ENCODE measurements at regions not wholly inside any gene's neighbourhood (a gene's known extent, or its start where the extent isn't known, plus 50 kb on each side); places are given as distances from the start of the nearest gene placed in this dataset.

- no peaks in the 10 kb centered on the region for H3K4me1 ChIP-seq
- no peaks in the 10 kb centered on the region for H3K9me3 ChIP-seq
- DNase-seq, result no peak
- WGBS, 2 donors, result 68 to 90% methylated on average over 1 of the region's 1 CpG
- intact Hi-C loops (cut with DNase I), result no loop called here
- no peak overlapping the region for H3K27ac ChIP-seq
- no peaks in the 10 kb centered on the region for H3K27me3 ChIP-seq
- H3K36me3 ChIP-seq, result no peaks in the 10 kb centered on the region
- no peak for TF ChIP-seq POLR2A (IDR thresholded peaks at IDR 0.05)
- TF ChIP-seq, protein P1, sequence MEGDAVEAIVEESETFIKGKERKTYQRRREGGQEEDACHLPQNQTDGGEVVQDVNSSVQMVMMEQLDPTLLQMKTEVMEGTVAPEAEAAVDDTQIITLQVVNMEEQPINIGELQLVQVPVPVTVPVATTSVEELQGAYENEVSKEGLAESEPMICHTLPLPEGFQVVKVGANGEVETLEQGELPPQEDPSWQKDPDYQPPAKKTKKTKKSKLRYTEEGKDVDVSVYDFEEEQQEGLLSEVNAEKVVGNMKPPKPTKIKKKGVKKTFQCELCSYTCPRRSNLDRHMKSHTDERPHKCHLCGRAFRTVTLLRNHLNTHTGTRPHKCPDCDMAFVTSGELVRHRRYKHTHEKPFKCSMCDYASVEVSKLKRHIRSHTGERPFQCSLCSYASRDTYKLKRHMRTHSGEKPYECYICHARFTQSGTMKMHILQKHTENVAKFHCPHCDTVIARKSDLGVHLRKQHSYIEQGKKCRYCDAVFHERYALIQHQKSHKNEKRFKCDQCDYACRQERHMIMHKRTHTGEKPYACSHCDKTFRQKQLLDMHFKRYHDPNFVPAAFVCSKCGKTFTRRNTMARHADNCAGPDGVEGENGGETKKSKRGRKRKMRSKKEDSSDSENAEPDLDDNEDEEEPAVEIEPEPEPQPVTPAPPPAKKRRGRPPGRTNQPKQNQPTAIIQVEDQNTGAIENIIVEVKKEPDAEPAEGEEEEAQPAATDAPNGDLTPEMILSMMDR (IDR thresholded peaks at IDR 0.05), result no peak
- no peak overlapping the region for H3K4me3 ChIP-seq
Observed at GRCh38 chr13:34637138-34637537, 304.9 kb upstream of the NBEA start.

DNA sequence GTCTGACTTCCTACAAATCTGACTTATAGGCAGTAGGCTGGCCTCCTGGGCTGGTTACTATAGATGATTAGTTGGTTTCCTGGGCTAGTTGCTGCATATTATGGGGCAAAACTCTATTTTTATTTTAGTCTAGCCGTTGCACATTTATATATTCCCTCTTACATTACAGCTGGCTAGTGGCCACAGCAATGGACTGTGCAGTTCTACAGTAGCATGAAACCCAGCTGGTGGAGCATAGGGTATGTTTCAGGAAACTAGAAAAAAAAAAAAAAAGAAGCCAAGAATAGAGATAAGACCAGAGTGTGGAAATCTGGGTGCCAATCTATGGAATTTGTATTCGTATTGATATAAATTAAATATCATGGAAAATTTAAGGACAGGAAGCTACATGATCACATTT is 304.4 kb upstream of the NBEA start:
- TF ChIP-seq, protein P1 (IDR thresholded peaks at IDR 0.05), result no peak
- no peak for TF ChIP-seq POLR2A (IDR thresholded peaks at IDR 0.05)
- intact Hi-C loops (cut with DNase I), result no loop called here
- Histone ChIP-seq H3K27ac (no peak overlapping the region), H3K36me3 (no peaks in the 10 kb centered on the region), H3K4me3 (no peak overlapping the region), H3K9me3 (no peaks in the 10 kb centered on the region), H3K4me1 (no peaks in the 10 kb centered on the region), H3K27me3 (no peaks in the 10 kb centered on the region)
- no peak for DNase-seq
- WGBS, 2 donors, result 83 to 87% methylated on average over 2 of the region's 2 CpGs

- H3K27ac ChIP-seq, result no peak overlapping the region
- H3K4me1 ChIP-seq, result no peaks in the 10 kb centered on the region
- H3K36me3 ChIP-seq, result no peaks in the 10 kb centered on the region
- H3K27me3 ChIP-seq, result no peaks in the 10 kb centered on the region
- intact Hi-C loops (cut with DNase I), result no loop called here
- H3K9me3 ChIP-seq, result no peaks in the 10 kb centered on the region
- WGBS, 2 donors, result 73 to 82% methylated on average over 2 of the region's 2 CpGs
- no peak for TF ChIP-seq POLR2A (IDR thresholded peaks at IDR 0.05)
- TF ChIP-seq, protein P1 (IDR thresholded peaks at IDR 0.05), result no peak
- DNase-seq, result no peak
- H3K4me3 ChIP-seq, result no peak overlapping the region
Observed at GRCh38 chr13:34638897-34639296, 303.2 kb upstream of the NBEA start.

DNA sequence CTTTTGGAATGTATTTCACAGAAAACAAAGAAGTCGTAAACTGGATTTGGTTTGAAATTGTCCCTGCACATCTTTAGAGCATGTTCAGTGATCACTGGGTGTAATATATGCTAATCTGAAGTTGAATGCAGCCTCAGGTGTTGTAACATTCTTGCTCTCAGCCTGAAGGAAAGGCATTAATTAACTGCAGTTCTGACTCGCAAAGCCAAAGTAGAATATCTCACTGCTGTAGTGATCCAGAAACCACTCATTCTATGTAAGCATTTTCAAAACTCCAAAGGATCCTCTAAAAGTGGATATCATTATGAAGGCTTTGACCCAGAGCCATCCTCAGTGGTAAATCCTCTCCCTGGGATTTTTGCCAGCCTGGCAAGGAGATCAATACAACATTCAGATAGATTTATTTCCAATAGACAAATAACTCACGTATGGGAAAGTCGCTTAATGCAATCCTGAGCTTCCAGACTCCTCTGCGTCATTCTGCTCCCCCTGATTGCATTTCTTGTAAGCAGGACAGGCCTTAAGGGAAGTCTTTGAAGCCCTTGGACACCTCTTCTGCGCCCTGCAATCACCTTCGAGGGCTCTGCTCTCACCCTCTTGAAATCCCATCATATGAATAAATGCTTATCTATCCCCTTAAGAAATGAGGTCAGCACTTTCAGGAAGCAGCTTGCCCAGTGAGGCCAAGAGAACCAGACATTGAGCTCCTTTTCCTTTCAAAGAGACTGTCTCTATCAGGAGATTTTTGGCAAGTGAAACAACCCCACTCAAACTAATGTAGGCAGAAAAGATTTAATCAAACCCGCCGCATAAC is 301.7 kb upstream of the NBEA start:
- 78 to 80% methylated on average over 9 of the region's 9 CpGs for WGBS, 2 donors
- Histone ChIP-seq H3K27me3 (no peaks in the 10 kb centered on the region), H3K9me3 (no peaks in the 10 kb centered on the region), H3K27ac (no peak overlapping the region), H3K36me3 (no peaks in the 10 kb centered on the region), H3K4me1 (no peaks in the 10 kb centered on the region), H3K4me3 (no peak overlapping the region)
- TF ChIP-seq, protein P1 (IDR thresholded peaks at IDR 0.05), result no peak
- TF ChIP-seq POLR2A (IDR thresholded peaks at IDR 0.05), result no peak
- no peak for DNase-seq
- intact Hi-C loops (cut with DNase I), result no loop called here

DNA sequence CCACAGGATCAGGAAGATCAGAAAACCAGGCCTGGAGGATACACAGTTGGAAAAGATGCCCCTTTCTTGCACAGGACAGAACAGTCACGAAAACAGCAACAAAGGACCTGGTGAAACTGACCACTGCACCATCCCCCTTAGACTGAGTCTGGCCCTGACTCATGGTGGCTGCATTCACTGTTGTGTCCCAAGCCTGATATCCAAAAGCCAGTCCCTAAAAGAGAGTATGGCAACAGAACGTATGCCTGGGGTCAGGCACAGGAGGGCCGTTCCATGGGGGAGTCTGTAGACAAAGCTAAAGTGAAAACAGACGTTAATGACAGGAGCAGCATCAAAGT is 301.1 kb upstream of the NBEA start:
- no peak for TF ChIP-seq POLR2A (IDR thresholded peaks at IDR 0.05)
- TF ChIP-seq, protein P1 (IDR thresholded peaks at IDR 0.05), result no peak
- Histone ChIP-seq H3K4me1 (no peaks in the 10 kb centered on the region), H3K36me3 (no peaks in the 10 kb centered on the region), H3K4me3 (no peak overlapping the region), H3K9me3 (no peaks in the 10 kb centered on the region), H3K27me3 (no peaks in the 10 kb centered on the region), H3K27ac (no peak overlapping the region)
- intact Hi-C loops (cut with DNase I), result no loop called here
- no peak for DNase-seq
- 63 to 75% methylated on average over 4 of the region's 4 CpGs for WGBS, 2 donors

Data from esophagus squamous epithelium (tissue), 5 donors.